ENCODE measurements at regions not wholly inside any gene's neighbourhood (a gene's known extent, or its start where the extent isn't known, plus 50 kb on each side); places are given as distances from the start of the nearest gene placed in this dataset.

- H3K4me1 ChIP-seq = peaks cover 43 to 58% of the 10 kb centered on the region in 2 donors
Measured at GRCh38 chr10:69736886-69737641, 64.6 kb upstream of the COL13A1 start.

DNA sequence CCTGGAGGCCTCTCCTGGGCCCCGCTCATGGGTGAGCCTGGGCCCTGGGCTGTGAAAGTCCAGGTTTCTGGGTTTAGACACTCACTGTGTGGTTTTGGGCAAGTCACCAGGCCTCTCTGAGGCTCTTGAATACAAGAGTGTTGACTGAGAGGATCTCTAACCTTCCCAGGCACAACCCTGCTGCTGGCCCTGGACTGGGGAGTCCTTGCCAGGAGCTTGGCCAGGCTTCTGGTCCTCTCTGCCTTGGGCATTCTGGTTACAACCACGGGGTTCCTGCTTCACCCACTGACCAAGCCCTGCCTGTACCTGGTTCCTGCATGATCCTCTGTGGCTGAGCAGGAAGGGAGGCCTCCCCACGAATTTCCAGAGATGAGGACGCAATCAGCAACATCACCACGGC is 63.6 kb upstream of the COL13A1 start:
- TF ChIP-seq, protein P1, sequence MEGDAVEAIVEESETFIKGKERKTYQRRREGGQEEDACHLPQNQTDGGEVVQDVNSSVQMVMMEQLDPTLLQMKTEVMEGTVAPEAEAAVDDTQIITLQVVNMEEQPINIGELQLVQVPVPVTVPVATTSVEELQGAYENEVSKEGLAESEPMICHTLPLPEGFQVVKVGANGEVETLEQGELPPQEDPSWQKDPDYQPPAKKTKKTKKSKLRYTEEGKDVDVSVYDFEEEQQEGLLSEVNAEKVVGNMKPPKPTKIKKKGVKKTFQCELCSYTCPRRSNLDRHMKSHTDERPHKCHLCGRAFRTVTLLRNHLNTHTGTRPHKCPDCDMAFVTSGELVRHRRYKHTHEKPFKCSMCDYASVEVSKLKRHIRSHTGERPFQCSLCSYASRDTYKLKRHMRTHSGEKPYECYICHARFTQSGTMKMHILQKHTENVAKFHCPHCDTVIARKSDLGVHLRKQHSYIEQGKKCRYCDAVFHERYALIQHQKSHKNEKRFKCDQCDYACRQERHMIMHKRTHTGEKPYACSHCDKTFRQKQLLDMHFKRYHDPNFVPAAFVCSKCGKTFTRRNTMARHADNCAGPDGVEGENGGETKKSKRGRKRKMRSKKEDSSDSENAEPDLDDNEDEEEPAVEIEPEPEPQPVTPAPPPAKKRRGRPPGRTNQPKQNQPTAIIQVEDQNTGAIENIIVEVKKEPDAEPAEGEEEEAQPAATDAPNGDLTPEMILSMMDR (IDR thresholded peaks at IDR 0.05 in 4 of 5, conservative IDR thresholded peaks at IDR 0.05 in 1 of 5) = no peak
- TF ChIP-seq POLR2A (IDR thresholded peaks at IDR 0.05) = no peak
- ATAC-seq (no peak), DNase-seq (no peak)
- Histone ChIP-seq H3K27ac (no peak overlapping the region), H3K9me3 (no peaks in the 10 kb centered on the region), H3K36me3 (no peaks in the 10 kb centered on the region), H3K4me3 (no peak overlapping the region), H3K27me3 (no peaks in the 10 kb centered on the region), H3K4me1 (peaks cover 36 to 48% of the 10 kb centered on the region in 2 donors)
- in situ Hi-C loops (cut with MboI; ENCODE audit: low sequenced_read_pairs in 4 of 4) (no loop called here), intact Hi-C loops (cut with DNase I; ENCODE audit: low total_unique reads) (no loop called here)

More at GRCh38 chr10:69736886-69737641, 64.6 kb upstream of the COL13A1 start:
- TF ChIP-seq, protein P1 (IDR thresholded peaks at IDR 0.05 in 4 of 5, conservative IDR thresholded peaks at IDR 0.05 in 1 of 5) = no peak
- TF ChIP-seq POLR2A (IDR thresholded peaks at IDR 0.05) = no peak
- no peak overlapping the region for H3K27ac ChIP-seq
- peak in 1 of 2 donors; percentile 6 for ATAC-seq
- intact Hi-C loops (cut with DNase I; ENCODE audit: low total_unique reads) = no loop called here
- H3K36me3 ChIP-seq = no peaks in the 10 kb centered on the region
- no peaks in the 10 kb centered on the region for H3K9me3 ChIP-seq
- no peak for DNase-seq
- in situ Hi-C loops (cut with MboI; ENCODE audit: low sequenced_read_pairs in 4 of 4) = no loop called here
- H3K4me3 ChIP-seq = no peak overlapping the region
- H3K27me3 ChIP-seq = no peaks in the 10 kb centered on the region

GRCh38 chr10:69738858-69739435 is 62.8 kb upstream of the COL13A1 start:
- H3K36me3 ChIP-seq = no peaks in the 10 kb centered on the region
- no peak overlapping the region for H3K4me3 ChIP-seq
- ATAC-seq = no peak
- intact Hi-C loops (cut with DNase I; ENCODE audit: low total_unique reads) (no loop called here), in situ Hi-C loops (cut with MboI; ENCODE audit: low sequenced_read_pairs in 4 of 4) (no loop called here)
- no peaks in the 10 kb centered on the region for H3K27me3 ChIP-seq
- H3K27ac ChIP-seq = no peak overlapping the region
- H3K9me3 ChIP-seq = no peaks in the 10 kb centered on the region
- TF ChIP-seq, protein P1 (IDR thresholded peaks at IDR 0.05 in 4 of 5, conservative IDR thresholded peaks at IDR 0.05 in 1 of 5) = no peak
- no peak for TF ChIP-seq POLR2A (IDR thresholded peaks at IDR 0.05)
- H3K4me1 ChIP-seq = peaks cover 30 to 40% of the 10 kb centered on the region in 2 donors
- DNase-seq = no peak

DNA sequence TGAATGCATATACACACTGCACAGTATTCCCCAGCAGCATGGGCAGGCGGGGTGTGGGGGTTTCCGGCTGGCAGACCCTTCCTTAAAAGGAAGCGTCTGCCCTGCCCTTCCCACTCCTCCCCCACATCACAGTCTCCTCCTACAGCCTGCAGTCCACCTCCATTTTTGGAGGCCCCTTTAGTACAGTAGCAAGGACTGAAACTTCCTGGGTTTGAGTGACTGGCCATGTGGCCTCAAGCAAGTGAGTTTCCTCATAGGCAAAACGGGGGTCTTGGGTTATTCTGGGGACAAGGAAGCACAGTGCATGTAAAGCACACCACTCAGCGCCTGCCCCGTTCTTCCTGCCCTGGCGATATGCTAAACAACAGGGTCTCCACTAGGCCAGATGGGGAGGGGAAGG is 62.1 kb upstream of the COL13A1 start:
- Histone ChIP-seq H3K27me3 (no peaks in the 10 kb centered on the region), H3K36me3 (no peaks in the 10 kb centered on the region), H3K9me3 (no peaks in the 10 kb centered on the region), H3K4me1 (peaks cover 25 to 34% of the 10 kb centered on the region in 2 donors), H3K27ac (no peak overlapping the region), H3K4me3 (no peak overlapping the region)
- intact Hi-C loops (cut with DNase I; ENCODE audit: low total_unique reads) (no loop called here), in situ Hi-C loops (cut with MboI; ENCODE audit: low sequenced_read_pairs in 4 of 4) (no loop called here)
- TF ChIP-seq POLR2A (IDR thresholded peaks at IDR 0.05) = no peak
- TF ChIP-seq, protein P1 (IDR thresholded peaks at IDR 0.05 in 4 of 5, conservative IDR thresholded peaks at IDR 0.05 in 1 of 5) = no peak
- DNase-seq (no peak), ATAC-seq (no peak)
